Inferior parietal cortex (tissue), 1 donor: ENCODE measurements at regions not wholly inside any gene's neighbourhood (a gene's known extent, or its start where the extent isn't known, plus 50 kb on each side); places are given as distances from the start of the nearest gene placed in this dataset.

Experiments used
- DNase-seq: peaks from one replicate; pipeline ENCODE4 v3.0.0-alpha.2; 2016; ENCODE audit errors: extremely low spot score

DNA sequence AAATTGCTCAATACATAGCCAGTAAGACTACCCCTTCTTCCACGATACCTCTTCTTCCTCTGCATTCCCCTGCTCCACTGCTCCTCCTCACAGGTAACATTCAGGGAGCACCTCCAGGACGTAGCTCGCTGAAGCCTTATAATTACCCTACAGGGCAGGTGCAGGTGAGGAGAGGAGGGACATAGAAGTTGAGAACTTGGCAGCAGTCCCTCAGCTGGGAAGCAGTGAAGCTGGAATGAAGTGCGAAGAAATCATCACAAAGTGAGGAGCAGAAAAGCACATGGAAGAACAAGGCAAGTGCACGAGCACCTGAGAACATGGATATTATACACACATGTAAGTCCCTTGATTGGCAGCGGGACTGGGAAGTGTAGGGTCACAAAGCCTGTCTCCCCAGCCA is 118.2 kb downstream of the HSD17B3 start:
- DNase-seq = no peak

- no peak for DNase-seq
Measured at GRCh38 chr9:96178153-96178552, 123.8 kb downstream of the HSD17B3 start.

DNA sequence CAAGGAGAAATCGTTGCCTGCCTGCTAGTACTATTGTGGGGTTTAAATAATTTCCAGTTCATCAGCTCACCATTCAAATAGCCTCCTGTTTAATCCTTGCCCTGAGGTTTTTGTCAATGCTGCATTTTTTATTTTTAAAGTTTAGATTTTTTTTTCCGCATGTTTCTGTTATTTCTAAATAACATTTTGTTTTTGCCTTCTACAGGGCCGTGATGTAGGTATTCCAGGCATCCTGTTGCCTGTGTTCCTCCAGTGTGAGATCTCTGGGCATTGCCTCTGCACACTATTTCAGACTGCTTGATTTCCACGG is 124.3 kb downstream of the HSD17B3 start:
- DNase-seq = no peak

DNA sequence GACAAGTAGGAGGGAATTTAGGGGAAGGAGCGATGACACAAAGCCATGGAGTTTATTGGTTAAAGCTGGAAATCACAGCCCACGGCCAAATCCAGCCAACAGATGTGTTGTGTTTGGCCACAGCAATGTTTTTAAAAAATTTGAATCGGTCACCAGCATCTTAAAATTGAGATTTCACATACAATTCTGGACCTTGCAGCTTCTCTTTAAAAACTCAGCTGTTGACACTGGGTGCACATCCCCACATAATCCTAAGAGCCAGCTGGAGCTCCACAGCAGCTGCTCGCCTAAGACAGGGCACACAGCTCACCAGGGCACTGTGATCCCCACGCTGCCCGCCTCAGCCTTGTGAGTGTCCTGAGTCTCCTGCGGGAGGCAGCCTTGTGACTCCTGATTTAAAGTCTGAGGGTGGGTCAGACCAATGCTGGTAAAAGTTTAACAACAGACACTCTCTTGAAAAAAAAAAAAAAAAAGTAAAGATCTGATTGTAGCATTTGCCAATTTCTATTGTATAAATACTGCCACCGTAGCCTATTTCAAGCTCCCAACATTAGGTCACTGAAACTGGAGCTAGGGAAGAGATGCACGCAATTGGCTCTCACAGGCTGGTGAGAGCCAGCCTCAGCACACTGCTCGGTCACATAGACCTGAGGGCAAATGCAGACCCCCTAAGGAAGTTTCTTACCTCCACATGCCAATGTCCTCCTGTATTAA is 124.8 kb downstream of the HSD17B3 start:
- peak; percentile 37 for DNase-seq

DNA sequence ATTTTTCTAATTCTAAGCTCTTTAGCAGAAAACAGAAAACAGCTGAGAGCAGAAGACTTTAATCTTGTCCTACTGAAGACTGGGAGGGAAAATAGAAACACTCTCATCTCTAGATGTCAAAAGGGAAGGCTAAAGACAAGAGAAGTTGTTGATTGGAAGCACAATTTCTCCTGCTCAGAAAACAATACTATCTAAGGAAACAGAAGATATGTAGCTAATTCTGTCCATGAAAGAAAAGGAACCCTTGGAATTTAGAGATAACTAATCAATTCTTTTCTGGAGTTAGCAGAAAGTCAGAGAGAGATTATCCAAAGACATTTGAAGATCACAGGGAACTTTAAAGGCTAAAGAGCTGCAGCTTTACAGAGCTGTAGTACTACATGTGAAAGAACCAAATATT is 126.2 kb downstream of the HSD17B3 start:
- DNase-seq = no peak

DNA sequence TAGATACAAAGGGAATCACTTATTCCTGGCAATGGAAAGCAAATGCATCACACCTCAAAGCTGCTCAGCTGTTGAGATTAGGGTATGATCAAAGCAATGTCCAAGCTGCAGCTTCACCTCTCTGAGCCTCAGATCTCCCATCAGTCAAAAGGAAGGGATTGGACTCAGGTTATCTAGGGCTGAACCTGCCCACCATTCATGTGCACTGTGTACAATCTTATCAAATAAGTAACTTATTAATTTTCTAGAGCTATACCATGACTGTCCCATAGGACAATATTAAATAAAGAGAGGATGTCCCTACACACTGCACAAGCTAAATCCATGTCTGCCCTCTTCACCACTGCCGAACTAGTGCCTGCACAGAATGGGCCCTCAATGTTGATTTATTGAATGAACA is 127.0 kb downstream of the HSD17B3 start:
- no peak for DNase-seq

GRCh38 chr9:96174371-96174770 is 127.6 kb downstream of the HSD17B3 start:
- DNase-seq = no peak

- no peak for DNase-seq
Measured at GRCh38 chr9:96173640-96174039, 128.3 kb downstream of the HSD17B3 start.

DNA sequence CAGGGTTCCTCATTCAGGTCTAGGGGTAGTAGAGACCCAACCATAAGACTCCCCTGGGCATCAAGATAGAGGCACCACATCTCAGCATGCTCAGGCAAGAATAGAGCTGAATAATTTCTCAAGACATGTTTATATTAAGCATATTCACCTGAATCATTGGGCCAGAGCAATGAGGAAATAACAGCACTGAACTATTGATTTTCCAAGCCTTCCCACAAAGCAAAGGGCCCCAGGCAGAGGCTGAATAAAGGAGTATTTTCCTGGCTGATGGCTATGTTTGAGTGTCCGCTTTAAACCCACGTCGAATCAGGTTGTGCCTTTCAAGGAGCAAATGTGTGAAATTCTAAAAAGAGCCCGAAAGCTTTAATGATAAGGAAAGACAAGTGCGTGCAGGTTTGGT is 129.2 kb downstream of the HSD17B3 start:
- no peak for DNase-seq

- DNase-seq = no peak
Measured at GRCh38 chr9:96171728-96172127, 130.2 kb downstream of the HSD17B3 start.

GRCh38 chr9:96169901-96170300 is 132.1 kb downstream of the HSD17B3 start:
- no peak for DNase-seq

DNA sequence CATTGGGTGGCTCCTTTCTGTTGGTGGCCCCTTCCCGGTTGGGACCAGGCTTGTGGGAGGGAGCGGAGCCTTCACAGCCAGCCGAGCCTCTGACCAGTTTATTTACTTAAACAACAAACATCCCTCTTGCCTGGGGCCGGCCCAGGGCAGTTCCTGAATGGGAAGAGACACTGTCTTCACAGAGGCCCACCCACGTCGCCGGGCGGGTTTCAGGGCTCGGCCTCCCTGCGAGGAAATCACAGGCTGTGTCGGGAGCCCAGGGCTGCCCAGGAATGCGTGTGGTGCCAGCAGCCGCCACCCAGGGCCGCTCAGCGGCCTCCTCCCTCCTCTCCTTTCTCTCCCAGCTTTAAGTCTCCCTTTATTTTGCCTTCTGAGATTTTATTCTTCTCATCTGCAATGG is 132.5 kb downstream of the HSD17B3 start:
- DNase-seq = no peak

GRCh38 chr9:96168882-96169281 is 133.1 kb downstream of the HSD17B3 start:
- no peak for DNase-seq

GRCh38 chr9:96167011-96167410 is 135.0 kb downstream of the HSD17B3 start:
- no peak for DNase-seq

GRCh38 chr9:96164268-96164683 is 137.7 kb downstream of the HSD17B3 start:
- DNase-seq = no peak

DNA sequence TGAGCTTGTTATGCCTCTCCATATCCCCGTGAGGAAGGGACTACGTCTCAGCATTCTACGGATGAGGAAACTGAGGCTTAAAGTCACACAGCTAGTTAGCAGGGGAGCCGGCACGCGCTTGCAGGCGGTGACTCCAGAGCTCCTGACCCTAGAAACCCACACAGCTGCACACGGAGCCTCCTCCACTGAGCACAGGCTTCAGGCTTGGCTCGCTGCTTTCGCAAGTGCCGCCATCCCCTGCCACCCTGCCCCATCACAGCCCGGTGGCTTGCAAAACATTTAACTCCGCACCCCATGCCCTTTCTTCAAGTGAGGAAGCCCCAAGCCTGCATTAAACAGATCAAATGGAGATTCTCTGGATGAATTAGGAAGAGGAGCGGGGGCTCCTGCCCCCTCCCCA is 138.3 kb downstream of the HSD17B3 start:
- DNase-seq = no peak

GRCh38 chr9:96163161-96163560 is 138.8 kb downstream of the HSD17B3 start:
- no peak for DNase-seq

DNA sequence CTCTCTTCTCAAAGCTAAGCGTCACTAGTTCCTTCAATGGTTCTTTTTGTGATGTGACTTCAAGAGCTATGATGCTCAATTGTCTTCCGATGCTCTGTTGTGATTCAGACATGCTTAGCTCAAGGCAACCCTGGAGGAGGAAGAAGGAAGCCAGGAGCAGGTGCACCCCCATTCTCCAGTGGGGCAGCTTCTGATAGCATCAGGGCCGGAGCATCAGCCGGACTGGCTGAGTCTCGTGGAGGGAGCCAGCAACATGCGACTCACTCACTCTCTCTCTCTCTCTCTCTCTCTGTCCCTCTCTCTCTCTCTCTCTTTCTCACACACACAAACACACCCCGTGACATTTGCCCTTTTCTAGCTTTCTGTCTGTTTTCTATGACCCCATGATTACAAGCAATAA is 140.2 kb downstream of the HSD17B3 start:
- DNase-seq = no peak

GRCh38 chr9:96160866-96161265 is 141.1 kb downstream of the HSD17B3 start:
- DNase-seq = no peak

- no peak for DNase-seq
Measured at GRCh38 chr9:96160168-96160567, 141.8 kb downstream of the HSD17B3 start.

- DNase-seq = no peak
Measured at GRCh38 chr9:96159596-96159995, 142.4 kb downstream of the HSD17B3 start.

- DNase-seq = no peak
Measured at GRCh38 chr9:96158909-96159575, 142.9 kb downstream of the HSD17B3 start.

- no peak for DNase-seq
Measured at GRCh38 chr9:96158147-96158546, 143.8 kb downstream of the HSD17B3 start.

GRCh38 chr9:96157675-96158074 is 144.3 kb downstream of the HSD17B3 start:
- DNase-seq = no peak
